B cell (primary cell): ENCODE measurements at regions not wholly inside any gene's neighbourhood (a gene's known extent, or its start where the extent isn't known, plus 50 kb on each side); places are given as distances from the start of the nearest gene placed in this dataset.

ENCODE experiments used
- ATAC-seq: fragments of 200-7000 bp; cut with Tn5 transposase; one replicate; pipeline ENCODE4 v1.10.0; 2021; ENCODE audit warnings: low read depth, mild to moderate bottlenecking, moderate number of reproducible peaks, moderate library complexity
- CTCF ChIA-PET: fragments of 350-600 bp; sonication (Branson Sonifier 250); formaldehyde crosslinking; loops from one replicate; lab custom pipeline; 2021; ENCODE audit warnings: antibody characterized with exemption, inconsistent platforms; lab: Charles Lee
- POLR2A ChIA-PET: fragments of 350-600 bp; sonication (Branson Sonifier 250); formaldehyde crosslinking; loops from one replicate; lab custom pipeline; 2021; ENCODE audit warnings: antibody characterized with exemption; lab: Charles Lee
- DNase-seq: peaks from one replicate; pipeline ENCODE4 v3.0.0; 2013
- H2AFZ ChIP-seq: 2 replicates; pipeline ENCODE4 v1.6.1; 2012; ENCODE audit warnings: mild to moderate bottlenecking, low read depth, low read length; ENCODE audit not compliant: insufficient read depth, poor library complexity, severe bottlenecking
- H3K27ac ChIP-seq, 2 donors: 1 replicate in 1 of 2; 2 replicates in 1 of 2; pipeline ENCODE4 v1.5.1; 2012 to 2013; ENCODE audit warnings: low read length in 2 of 2, mild to moderate bottlenecking in 2 of 2, moderate library complexity in 1 of 2
- H3K27me3 ChIP-seq, 4 experiments: fragments of 200-600 bp in 1 of 4; sonication (generic) in 1 of 4; replicated peaks in 1 of 4; 1 replicate in 2 of 4; 2 replicates in 2 of 4; pipeline versions ENCODE4 v1.6.1 to v1.7.0; 2013 to 2016; ENCODE audit warnings: low read length in 3 of 4, mild to moderate bottlenecking in 2 of 4, mixed read lengths in 1 of 4, moderate library complexity in 1 of 4; ENCODE audit not compliant: insufficient read depth in 4 of 4, control insufficient read depth in 3 of 4; ENCODE audit errors: control extremely low read depth in 1 of 4
- H3K36me3 ChIP-seq, 2 experiments: replicated peaks in 1 of 2; 1 replicate in 1 of 2; 2 replicates in 1 of 2; pipeline versions ENCODE4 v1.6.1 to v1.7.1; 2013; ENCODE audit warnings: low read length in 1 of 2; ENCODE audit not compliant: insufficient read depth in 2 of 2, control insufficient read depth in 1 of 2; ENCODE audit errors: control extremely low read depth in 1 of 2, extremely low read depth in 1 of 2
- H3K4me1 ChIP-seq, 2 donors: fragments of 200-600 bp in 1 of 2; sonication (generic) in 1 of 2; 1 replicate in 1 of 2; 2 replicates in 1 of 2; pipeline versions ENCODE4 v1.5.1 to v1.6.1; 2013 to 2017; ENCODE audit warnings: low read length in 2 of 2; ENCODE audit not compliant: control insufficient read depth in 2 of 2, insufficient read depth in 2 of 2
- H3K4me2 ChIP-seq: replicated peaks from 2 replicates; pipeline ENCODE3; 2012; ENCODE audit warnings: mild to moderate bottlenecking, low read depth, low read length; ENCODE audit not compliant: poor library complexity, severe bottlenecking
- H3K4me3 ChIP-seq, 5 experiments: fragments of 200-600 bp in 1 of 5; sonication (generic) in 1 of 5; 1 replicate in 3 of 5; 2 replicates in 2 of 5; pipeline versions ENCODE4 v1.5.1 to v1.7.0; 2011 to 2016; ENCODE audit warnings: low read length in 4 of 5, mild to moderate bottlenecking in 4 of 5, low read depth in 2 of 5, control low read depth in 1 of 5, moderate library complexity in 1 of 5; ENCODE audit not compliant: insufficient read depth in 1 of 5; ENCODE audit errors: control extremely low read depth in 1 of 5, extremely low read depth in 1 of 5
- H3K79me2 ChIP-seq: fragments of 200-600 bp; sonication (generic); one replicate; pipeline ENCODE4 v1.6.0; 2016; ENCODE audit warnings: low read length; ENCODE audit not compliant: control insufficient read depth, insufficient read depth
- H3K9ac ChIP-seq: fragments of 200-600 bp; sonication (generic); 2 replicates; pipeline ENCODE4 v1.6.1; 2017; ENCODE audit warnings: mild to moderate bottlenecking, low read length, moderate library complexity
- H3K9me3 ChIP-seq, 3 donors: one replicate each; pipeline versions ENCODE4 v1.6.1 to v1.7.1; 2013; ENCODE audit warnings: low read length in 2 of 3; ENCODE audit not compliant: control insufficient read depth in 2 of 3, insufficient read depth in 1 of 3; ENCODE audit errors: control extremely low read depth in 1 of 3
- H4K20me1 ChIP-seq: 2 replicates; pipeline ENCODE4 v1.6.0; 2012; ENCODE audit warnings: mild to moderate bottlenecking, low read length; ENCODE audit not compliant: insufficient read depth, control insufficient read depth, poor library complexity, severe bottlenecking
- H3K27ac Mint-ChIP-seq: one replicate; pipeline ENCODE4 v1.8.0; 2021; ENCODE audit warnings: mixed read lengths
- H3K27me3 Mint-ChIP-seq: one replicate; pipeline ENCODE4 v1.8.0; 2021; ENCODE audit warnings: mixed read lengths
- H3K4me1 Mint-ChIP-seq: one replicate; pipeline ENCODE4 v1.8.0; 2021; ENCODE audit warnings: mixed read lengths
- H3K4me3 Mint-ChIP-seq: one replicate; pipeline ENCODE4 v1.8.0; 2021; ENCODE audit warnings: mixed read lengths
- H3K9me3 Mint-ChIP-seq: one replicate; pipeline ENCODE4 v1.8.0; 2022; ENCODE audit warnings: mixed read lengths; ENCODE audit not compliant: insufficient read depth
- CTCF ChIP-seq: fragments of 200-600 bp; IDR thresholded peaks from one replicate; pipeline ENCODE4 v1.8.0; 2022; ENCODE audit warnings: antibody characterized with exemption, mild to moderate bottlenecking
- EZH2 ChIP-seq: IDR thresholded peaks from 2 replicates; pipeline ENCODE4 v1.6.1; 2012; ENCODE audit warnings: borderline replicate concordance, low read depth, mild to moderate bottlenecking, moderate library complexity, low read length; ENCODE audit not compliant: insufficient read depth, poor library complexity, severe bottlenecking
- WGBS: methylation state at CpG from one replicate; pipeline ENCODE4 v1.1.5; 2013; ENCODE audit warnings: missing lambda C conversion rate; ENCODE audit not compliant: insufficient coverage; 5-methylcytosine and 5-hydroxymethylcytosine counted together
- intact Hi-C: fragments of 100-400 bp; cut with micrococcal nuclease; formaldehyde crosslinking; loops from one replicate; pipeline ENCODE4 v1.10.0; 2022

DNA sequence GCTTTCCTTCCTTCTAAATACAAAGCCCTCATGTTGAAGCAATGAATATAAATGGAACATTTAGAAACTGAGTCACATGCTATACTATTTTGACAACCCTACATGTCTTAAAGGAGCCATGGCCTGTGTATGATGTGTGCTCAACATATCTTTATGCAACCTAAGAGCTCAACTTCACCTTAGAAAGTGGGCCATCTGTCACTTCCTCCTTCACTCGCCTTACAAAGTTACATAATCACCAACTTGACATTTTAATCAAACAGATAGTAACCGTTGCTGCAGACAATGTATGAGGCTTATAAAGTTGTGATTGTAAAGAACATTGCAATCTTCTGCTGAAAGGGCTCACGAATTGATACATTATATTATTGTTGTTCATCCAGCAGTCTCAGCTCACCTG lies 163.6 kb downstream of the SERPINI1 start:
- ChIA-PET POLR2A (no interaction called here), CTCF (no interaction called here)
- Histone ChIP-seq H3K4me1 (no peaks in the 10 kb centered on the region), H2AFZ (no peak overlapping the region), H3K36me3 (no peaks in the 10 kb centered on the region), H3K27ac (no peak overlapping the region), H3K27me3 (no peaks in the 10 kb centered on the region), H3K4me2 (no peak overlapping the region), H3K9me3 (peaks cover 0 to 4% (median 0%) of the 10 kb centered on the region in 3 donors), H3K9ac (no peak overlapping the region), H3K79me2 (no peaks in the 10 kb centered on the region), H3K4me3 (no peak overlapping the region), H4K20me1 (no peaks in the 10 kb centered on the region)
- no CpG with 5 or more reads among the region's 3 CpGs for WGBS
- Mint-ChIP-seq H3K9me3 (no peaks in the 10 kb centered on the region), H3K27me3 (peaks cover 10% of the 10 kb centered on the region), H3K4me3 (no peak overlapping the region), H3K27ac (no peak overlapping the region), H3K4me1 (no peaks in the 10 kb centered on the region)
- intact Hi-C loops = no loop called here
- ATAC-seq (no peak), DNase-seq (no peak)
- no peak for TF ChIP-seq CTCF
- TF ChIP-seq EZH2 = no peak

DNA sequence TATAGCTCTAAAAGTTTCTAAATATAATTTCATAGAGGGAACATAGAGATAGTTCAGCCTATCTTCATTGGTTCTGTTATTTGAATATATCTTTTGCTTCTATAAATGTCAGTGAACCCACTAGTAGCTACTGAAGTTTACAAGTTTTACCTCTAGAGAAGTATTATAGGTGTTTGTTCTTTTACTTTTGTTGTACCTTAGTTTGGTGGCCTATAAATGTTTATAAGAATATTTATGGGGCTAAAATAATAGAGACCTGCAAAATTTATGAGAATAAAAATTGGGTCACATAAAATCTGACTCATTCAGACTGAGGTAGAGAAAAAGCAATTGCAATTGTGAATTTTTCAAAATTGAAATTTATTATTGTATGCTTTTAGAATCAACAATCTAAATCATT lies 162.6 kb downstream of the SERPINI1 start:
- Mint-ChIP-seq H3K27me3 (peaks cover 3% of the 10 kb centered on the region), H3K4me1 (no peaks in the 10 kb centered on the region), H3K4me3 (no peak overlapping the region), H3K9me3 (no peaks in the 10 kb centered on the region), H3K27ac (no peak overlapping the region)
- Histone ChIP-seq H2AFZ (no peak overlapping the region), H3K9me3 (peaks cover 0 to 4% (median 0%) of the 10 kb centered on the region in 3 donors), H3K36me3 (no peaks in the 10 kb centered on the region), H3K27me3 (no peaks in the 10 kb centered on the region), H3K9ac (no peak overlapping the region), H3K4me1 (no peaks in the 10 kb centered on the region), H3K27ac (no peak overlapping the region), H3K4me2 (no peak overlapping the region), H3K79me2 (no peaks in the 10 kb centered on the region), H4K20me1 (no peaks in the 10 kb centered on the region), H3K4me3 (no peak overlapping the region)
- ATAC-seq (no peak), DNase-seq (no peak)
- ChIA-PET CTCF (no interaction called here), POLR2A (no interaction called here)
- TF ChIP-seq EZH2 = no peak
- no peak for TF ChIP-seq CTCF
- intact Hi-C loops = no loop called here
